ENCODE measurements at regions not wholly inside any gene's neighbourhood (a gene's known extent, or its start where the extent isn't known, plus 50 kb on each side); places are given as distances from the start of the nearest gene placed in this dataset.

DNA sequence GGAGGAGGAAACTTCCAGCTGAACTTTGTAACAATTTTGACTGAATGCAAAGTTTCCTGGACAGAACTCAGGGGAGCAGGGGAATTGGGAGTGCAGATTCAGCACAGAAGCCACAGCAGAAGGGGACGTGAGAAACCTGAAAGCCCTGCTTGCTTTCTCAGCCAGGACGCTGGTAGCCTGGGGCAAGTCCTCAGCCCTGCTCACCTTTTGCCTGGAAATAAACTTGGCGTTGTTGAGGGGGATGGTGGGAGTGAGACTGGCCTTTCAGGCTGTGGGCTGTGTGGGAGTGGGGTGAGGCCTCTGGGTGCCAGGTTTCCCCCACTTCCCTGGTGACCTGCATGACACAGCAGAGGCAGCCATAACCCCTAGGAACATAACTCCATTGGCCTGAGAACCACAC is 238.1 kb upstream of the HS3ST5 start:
- Histone ChIP-seq H4K91ac (replicated peaks; ENCODE audit: insufficient read length, low read length) (no peak overlapping the region), H3K27ac (ENCODE audit: low read depth, low read length) (no peak overlapping the region), H4K20me1 (replicated peaks in 1 of 2; ENCODE audit: control insufficient read depth in 1 of 2, insufficient read depth in 2 of 2, low read length in 2 of 2) (no peaks in the 10 kb centered on the region), H2BK120ac (replicated peaks; ENCODE audit: low read depth, low read length) (no peak overlapping the region), H3K56ac (replicated peaks; ENCODE audit: insufficient read length, low read depth, low read length) (no peak overlapping the region), H4K8ac (ENCODE audit: extremely low read depth, insufficient read depth, low read length) (no peak overlapping the region), H3K14ac (ENCODE audit: insufficient read length) (no peak overlapping the region), H2BK20ac (ENCODE audit: low read length) (no peak overlapping the region), H3K18ac (ENCODE audit: extremely low read depth, low read length) (no peak overlapping the region), H2AFZ (ENCODE audit: low read length) (no peak overlapping the region), H3K9me3 (ENCODE audit: insufficient read depth in 2 of 2, low read depth in 1 of 2, low read length in 1 of 2) (0 out of 4 replicates have a peak, but pooled peaks cover 0 to 1% of the 10 kb centered on the region in 2 experiments), H3K27me3 (replicated peaks in 1 of 4; ENCODE audit: control insufficient read depth in 3 of 4, extremely low read depth in 1 of 4, insufficient read depth in 3 of 4, low read length in 3 of 4) (no peaks in the 10 kb centered on the region), H3K4ac (replicated peaks; ENCODE audit: insufficient read length, low read depth, low read length) (no peak overlapping the region), H3K9ac (replicated peaks in 1 of 4; ENCODE audit: extremely low read depth in 1 of 4, low read depth in 3 of 4, low read length in 3 of 4) (no peak overlapping the region), H3K4me3 (ENCODE audit: extremely low read depth in 1 of 4, insufficient read depth in 2 of 4, low read depth in 3 of 4, low read length in 4 of 4) (no peak overlapping the region), H2AK5ac (ENCODE audit: low read depth, low read length) (no peak overlapping the region), H3K4me2 (ENCODE audit: insufficient read depth in 1 of 2, low read depth in 2 of 2, low read length in 2 of 2) (no peak overlapping the region), H3K79me2 (ENCODE audit: control insufficient read depth in 1 of 2, insufficient read depth in 2 of 2, low read length in 2 of 2) (no peaks in the 10 kb centered on the region), H3K23me2 (ENCODE audit: low read depth, low read length) (no peaks in the 10 kb centered on the region), H3K79me1 (ENCODE audit: low read depth, low read length) (no peaks in the 10 kb centered on the region), H3K36me3 (ENCODE audit: control insufficient read depth in 2 of 4, insufficient read depth in 4 of 4, low read length in 3 of 4) (no peaks in the 10 kb centered on the region), H2BK15ac (ENCODE audit: low read length) (no peak overlapping the region), H2BK5ac (ENCODE audit: low read depth, low read length) (no peak overlapping the region), H4K5ac (ENCODE audit: insufficient read length, low read depth, low read length) (no peak overlapping the region), H2BK12ac (ENCODE audit: low read depth, low read length) (no peak overlapping the region), H3K23ac (ENCODE audit: insufficient read length) (no peak overlapping the region), H3K4me1 (replicated peaks in 1 of 4; ENCODE audit: control insufficient read depth in 3 of 4, insufficient read depth in 4 of 4, low read length in 3 of 4) (peaks cover 0 to 5% (median 1%) of the 10 kb centered on the region in 4 experiments; a peak in 1 of 7 replicates)
- 92% methylated on average over 3 of the region's 3 CpGs; no CpG with 5 or more reads in 1 of the 2 experiments for WGBS, 2 experiments (ENCODE audit: extremely low coverage in 1 of 2, insufficient coverage in 1 of 2, insufficient read length in 1 of 2, insufficient replicate concordance in 2 of 2, low coverage in 1 of 2, low lambda C conversion rate in 2 of 2, missing lambda C conversion rate in 1 of 2)
- POLR2A ChIA-PET (ENCODE audit: partially characterized antibody) = no interaction called here
- DNase-seq (ENCODE audit: low read depth in 1 of 2, low spot score in 2 of 2) (no peak), FAIRE-seq (no peak)
- CTCF ChIA-PET (ENCODE audit: partially characterized antibody) = no interaction called here
- no peak for TF ChIP-seq EZH2 (IDR thresholded peaks at IDR 0.05; ENCODE audit: low read depth, low read length, severe bottlenecking)
- no peak for TF ChIP-seq SP1 (IDR thresholded peaks at IDR 0.05; ENCODE audit: low read depth, low read length)
- no peak for TF ChIP-seq EP300 (IDR thresholded peaks at IDR 0.05; ENCODE audit: borderline replicate concordance in 1 of 2, low read depth in 2 of 2, low read length in 2 of 2)
- no peak for TF ChIP-seq KDM5A (IDR thresholded peaks at IDR 0.05; ENCODE audit: low read length)
- no peak for TF ChIP-seq SP4 (IDR thresholded peaks at IDR 0.05; ENCODE audit: low read length)
- TF ChIP-seq ZNF274 (IDR thresholded peaks at IDR 0.05; ENCODE audit: borderline replicate concordance, extremely low read depth, low read length) = no peak
- TF ChIP-seq FOSL1 (IDR thresholded peaks at IDR 0.05; ENCODE audit: insufficient read depth, low read depth, low read length) = no peak
- no peak for TF ChIP-seq HDAC2 (IDR thresholded peaks at IDR 0.05; ENCODE audit: borderline replicate concordance in 1 of 2, low read depth in 2 of 2, low read length in 2 of 2)
- TF ChIP-seq PHF8 (conservative IDR thresholded peaks at IDR 0.05; ENCODE audit: low read depth, low read length) = no peak
- TF ChIP-seq, protein P1, sequence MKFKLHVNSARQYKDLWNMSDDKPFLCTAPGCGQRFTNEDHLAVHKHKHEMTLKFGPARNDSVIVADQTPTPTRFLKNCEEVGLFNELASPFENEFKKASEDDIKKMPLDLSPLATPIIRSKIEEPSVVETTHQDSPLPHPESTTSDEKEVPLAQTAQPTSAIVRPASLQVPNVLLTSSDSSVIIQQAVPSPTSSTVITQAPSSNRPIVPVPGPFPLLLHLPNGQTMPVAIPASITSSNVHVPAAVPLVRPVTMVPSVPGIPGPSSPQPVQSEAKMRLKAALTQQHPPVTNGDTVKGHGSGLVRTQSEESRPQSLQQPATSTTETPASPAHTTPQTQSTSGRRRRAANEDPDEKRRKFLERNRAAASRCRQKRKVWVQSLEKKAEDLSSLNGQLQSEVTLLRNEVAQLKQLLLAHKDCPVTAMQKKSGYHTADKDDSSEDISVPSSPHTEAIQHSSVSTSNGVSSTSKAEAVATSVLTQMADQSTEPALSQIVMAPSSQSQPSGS (IDR thresholded peaks at IDR 0.05; ENCODE audit: low read length) = no peak
- no peak for TF ChIP-seq CBX5 (IDR thresholded peaks at IDR 0.05; ENCODE audit: low read depth, low read length)
- no peak for TF ChIP-seq KDM4A (IDR thresholded peaks at IDR 0.05; ENCODE audit: low read depth, low read length, severe bottlenecking)
